Pancreas (tissue), 10 donors: ENCODE measurements at regions not wholly inside any gene's neighbourhood (a gene's known extent, or its start where the extent isn't known, plus 50 kb on each side); places are given as distances from the start of the nearest gene placed in this dataset.

ENCODE experiments used
- ATAC-seq, 4 donors: fragments of 200-7000 bp; cut with Tn5 transposase; one replicate each; pipeline versions ENCODE4 v1.8.0 to v1.9.1; 2020; ENCODE audit warnings: mild to moderate bottlenecking in 4 of 4, moderate library complexity in 4 of 4
- DNase-seq, 6 donors: peaks; one replicate each; pipeline ENCODE4 v3.0.0-alpha.2; 2020
- FAIRE-seq: peaks from 2 replicates; lab custom pipeline; 2012; peaks lifted over from hg19 to GRCh38; lab: Jason Lieb, UNC
- H3K27ac ChIP-seq, 4 donors: fragments of 200-600 bp; sonication (generic); 1 replicate in 3 of 4; 2 replicates in 1 of 4; pipeline versions ENCODE4 v1.5.0 to v1.8.0; 2020
- H3K27me3 ChIP-seq, 4 donors: fragments of 200-600 bp; one replicate each; pipeline ENCODE4 v1.8.0; 2021
- H3K36me3 ChIP-seq, 3 donors: fragments of 200-600 bp; sonication (generic) in 1 of 3; one replicate each; pipeline versions ENCODE4 v1.5.0 to v1.8.0; 2020 to 2021
- H3K4me1 ChIP-seq, 3 donors: fragments of 200-600 bp; one replicate each; pipeline ENCODE4 v1.8.0; 2021
- H3K4me3 ChIP-seq, 4 donors: fragments of 200-600 bp; sonication (generic) in 2 of 4; one replicate each; pipeline versions ENCODE4 v1.5.0 to v1.8.0; 2020 to 2021
- H3K9me3 ChIP-seq, 4 donors: fragments of 200-600 bp; one replicate each; pipeline ENCODE4 v1.8.0; 2021
- CTCF ChIP-seq, 4 donors: fragments of 200-600 bp; sonication (generic) in 3 of 4; IDR thresholded peaks; one replicate each; pipeline versions ENCODE4 v1.5.0 to v1.8.0; 2021; ENCODE audit warnings: antibody characterized with exemption in 4 of 4
- WGBS, 2 donors: extraction: QIAGEN DNeasy Blood & Tissue Kit; methylation state at CpG; one replicate each; pipeline ENCODE4 v1.1.7; 2013; 5-methylcytosine and 5-hydroxymethylcytosine counted together
- intact Hi-C, 3 donors: fragments of 100-400 bp; cut with DNase I; formaldehyde crosslinking; loops; one replicate each; pipeline versions ENCODE4 v1.11.1 to v1.14.2; 2022
- donor health status: healthy with polysubstance abuse.
- donor health status: DM: no; HTN: no; CAD: no; lungs with moderate emphysema.
- donor health status: DM: no; HTN: no; CAD: no.
- donor health status: control.
- donor health status: control.
- donor health status: Bipolar disorder and iron deficiency.
- donor health status: DM: yes; HTN: yes; CAD: no.
- donor health status: DM: no; HTN: no; CAD: no.
- donor health status: DM: no; HTN: no; CAD: no.
- donor health status: DM: yes; HTN: yes; CAD: no.

GRCh38 chr16:72261127-72261526 lies 89.2 kb upstream of the PMFBP1 start:
- no peak for FAIRE-seq
- H3K4me1 ChIP-seq, result peaks cover 0 to 7% (median 5%) of the 10 kb centered on the region in 3 donors
- DNase-seq, result no peak
- TF ChIP-seq CTCF (IDR thresholded peaks at IDR 0.05), result no peak
- H3K4me3 ChIP-seq, result no peak overlapping the region
- intact Hi-C loops, result no loop called here
- ATAC-seq, result peak; percentile 27 to 54 (median 47)
- H3K9me3 ChIP-seq, result no peaks in the 10 kb centered on the region
- WGBS, 2 donors, result 50 to 58% methylated on average over 1 of the region's 1 CpG
- H3K36me3 ChIP-seq, result no peaks in the 10 kb centered on the region
- peak overlapping the region in 1 of 4 donors; percentile 28 for H3K27ac ChIP-seq
- H3K27me3 ChIP-seq, result no peaks in the 10 kb centered on the region

- ATAC-seq, result peak in 2 of 4 donors; percentile 8 to 44
- Histone ChIP-seq H3K4me1 (peaks cover 0 to 7% (median 5%) of the 10 kb centered on the region in 3 donors), H3K27ac (no peak overlapping the region), H3K9me3 (no peaks in the 10 kb centered on the region), H3K27me3 (no peaks in the 10 kb centered on the region), H3K36me3 (no peaks in the 10 kb centered on the region), H3K4me3 (no peak overlapping the region)
- no peak for DNase-seq
- no peak for TF ChIP-seq CTCF (IDR thresholded peaks at IDR 0.05)
- intact Hi-C loops, result no loop called here
- no peak for FAIRE-seq
- WGBS, 2 donors, result 74 to 78% methylated on average over 2 of the region's 2 CpGs
Observed at GRCh38 chr16:72256398-72257066, 84.6 kb upstream of the PMFBP1 start.

- Histone ChIP-seq H3K27me3 (no peaks in the 10 kb centered on the region), H3K4me3 (no peak overlapping the region), H3K27ac (no peak overlapping the region), H3K9me3 (no peaks in the 10 kb centered on the region), H3K36me3 (no peaks in the 10 kb centered on the region), H3K4me1 (peaks cover 0 to 3% (median 2%) of the 10 kb centered on the region in 3 donors)
- DNase-seq (no peak), FAIRE-seq (no peak), ATAC-seq (no peak)
- no peak for TF ChIP-seq CTCF (IDR thresholded peaks at IDR 0.05)
- 88 to 95% methylated on average over 1 of the region's 1 CpG for WGBS, 2 donors
- intact Hi-C loops, result no loop called here
Observed at GRCh38 chr16:72255786-72256185, 83.8 kb upstream of the PMFBP1 start.

GRCh38 chr16:72247821-72248253 lies 75.9 kb upstream of the PMFBP1 start:
- H3K27ac ChIP-seq, result peak overlapping the region; percentile 30 to 67 (median 64)
- no peak for TF ChIP-seq CTCF (IDR thresholded peaks at IDR 0.05)
- peaks cover 17 to 25% (median 23%) of the 10 kb centered on the region in 3 donors for H3K4me1 ChIP-seq
- ATAC-seq, result peak; percentile 86 to 92 (median 88)
- DNase-seq, result peak in 3 of 6 donors; percentile 38 to 61 (median 53)
- no peaks in the 10 kb centered on the region for H3K27me3 ChIP-seq
- no peak for FAIRE-seq
- WGBS, 2 donors, result 9 to 13% methylated on average over 5 of the region's 5 CpGs
- intact Hi-C loops, result loop anchor here in 1 of 3 donors (10.0 kb wide), 1 partner anchor 217 kb away; no protein-coding TSS in a partner anchor
- H3K9me3 ChIP-seq, result no peaks in the 10 kb centered on the region
- H3K4me3 ChIP-seq, result no peak overlapping the region
- H3K36me3 ChIP-seq, result no peaks in the 10 kb centered on the region

- Histone ChIP-seq H3K27me3 (no peaks in the 10 kb centered on the region), H3K36me3 (no peaks in the 10 kb centered on the region), H3K4me3 (no peak overlapping the region), H3K9me3 (no peaks in the 10 kb centered on the region), H3K4me1 (peaks cover 17 to 25% (median 23%) of the 10 kb centered on the region in 3 donors), H3K27ac (no peak overlapping the region)
- no peak for FAIRE-seq
- no peak for DNase-seq
- ATAC-seq, result no peak
- no peak for TF ChIP-seq CTCF (IDR thresholded peaks at IDR 0.05)
- WGBS, 2 donors, result 85% methylated on average over 5 of the region's 5 CpGs
- intact Hi-C loops, result loop anchor here in 1 of 3 donors (10.0 kb wide), 1 partner anchor 218 kb away; no protein-coding TSS in a partner anchor
Observed at GRCh38 chr16:72246423-72246822, 74.5 kb upstream of the PMFBP1 start.
